ENCODE measurements at regions not wholly inside any gene's neighbourhood (a gene's known extent, or its start where the extent isn't known, plus 50 kb on each side); places are given as distances from the start of the nearest gene placed in this dataset.

- H4K20me1 ChIP-seq (replicated peaks; ENCODE audit: control insufficient read depth, extremely low read depth, insufficient read depth, low read length), result no peaks in the 10 kb centered on the region
- H3K9me3 ChIP-seq (replicated peaks; ENCODE audit: control insufficient read depth, insufficient read depth, low read length), result no peaks in the 10 kb centered on the region
- dilution Hi-C loops (cut with MboI; ENCODE audit: extremely low pct_ligation_motif_present, low sequenced_read_pairs), result no loop called here
- no peaks in the 10 kb centered on the region for H3K36me3 ChIP-seq (ENCODE audit: control insufficient read depth in 2 of 2, extremely low read depth in 1 of 2, insufficient read depth in 2 of 2, low read length in 2 of 2)
- no peak overlapping the region for H2AFZ ChIP-seq (ENCODE audit: low read depth, low read length)
- intact Hi-C loops (cut with micrococcal nuclease), result no loop called here
- FAIRE-seq (no peak), DNase-seq (ENCODE audit: low read depth, low spot score) (no peak)
- H3K9ac ChIP-seq (replicated peaks; ENCODE audit: extremely low read depth, insufficient read depth, low read length), result no peak overlapping the region
- no TSS peak for BruUV-seq (replicated peaks)
- H3K4me1 ChIP-seq (ENCODE audit: control insufficient read depth, extremely low read depth, insufficient read depth, low read length), result no peaks in the 10 kb centered on the region
- H3K4me3 ChIP-seq (replicated peaks in 1 of 3; ENCODE audit: insufficient read depth in 1 of 3, low read depth in 1 of 3, low read length in 3 of 3), result no peak overlapping the region
- ChIA-PET CTCF (no interaction called here), POLR2A (no interaction called here)
- H3K27me3 ChIP-seq (ENCODE audit: control insufficient read depth in 2 of 2, insufficient read depth in 2 of 2, low read length in 2 of 2), result no peaks in the 10 kb centered on the region
- H3K9me1 ChIP-seq (replicated peaks; ENCODE audit: control insufficient read depth, extremely low read depth, insufficient read depth, low read length), result no peaks in the 10 kb centered on the region
- no peak overlapping the region for H3K4me2 ChIP-seq (ENCODE audit: insufficient read depth, low read length)
- H3K79me2 ChIP-seq (ENCODE audit: control insufficient read depth, insufficient read depth, low read length), result no peaks in the 10 kb centered on the region
- H3K27ac ChIP-seq (ENCODE audit: insufficient read depth, low read depth, low read length), result no peak overlapping the region
- TF ChIP-seq JUN (IDR thresholded peaks at IDR 0.05; ENCODE audit: borderline replicate concordance, insufficient read depth, insufficient read length, low read depth) (no peak), GATA2 (IDR thresholded peaks at IDR 0.05; ENCODE audit: insufficient read depth, insufficient read length, low read depth, low read length) (no peak)
Measured at GRCh38 chr20:39554341-39554740, 592.2 kb downstream of the DHX35 start.

DNA sequence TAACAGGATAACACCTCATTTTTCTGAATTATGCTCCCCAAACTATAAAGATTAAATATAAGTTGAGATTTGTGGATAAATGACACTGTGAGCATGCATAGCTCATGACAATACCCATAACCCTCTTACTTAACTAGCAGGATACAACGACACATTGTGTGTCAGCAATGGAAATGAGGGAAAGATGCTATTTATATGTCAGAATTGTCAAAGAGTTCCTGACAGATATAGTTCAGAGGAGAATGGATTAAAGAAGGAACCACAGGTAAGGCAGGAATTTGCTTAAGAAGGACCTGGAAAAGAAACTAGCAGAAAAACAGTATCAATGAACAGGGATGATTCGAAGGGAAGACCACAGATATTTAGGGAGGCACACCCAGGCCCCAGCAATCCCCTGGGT is 591.0 kb downstream of the DHX35 start:
- no peak for DNase-seq (ENCODE audit: low read depth, low spot score)
- Histone ChIP-seq H3K27me3 (ENCODE audit: control insufficient read depth in 2 of 2, insufficient read depth in 2 of 2, low read length in 2 of 2) (no peaks in the 10 kb centered on the region), H2AFZ (ENCODE audit: low read depth, low read length) (no peak overlapping the region), H3K9me1 (replicated peaks; ENCODE audit: control insufficient read depth, extremely low read depth, insufficient read depth, low read length) (no peaks in the 10 kb centered on the region), H3K4me1 (ENCODE audit: control insufficient read depth, extremely low read depth, insufficient read depth, low read length) (no peaks in the 10 kb centered on the region), H3K27ac (ENCODE audit: insufficient read depth, low read depth, low read length) (no peak overlapping the region), H3K36me3 (ENCODE audit: control insufficient read depth in 2 of 2, extremely low read depth in 1 of 2, insufficient read depth in 2 of 2, low read length in 2 of 2) (no peaks in the 10 kb centered on the region), H3K9ac (replicated peaks; ENCODE audit: extremely low read depth, insufficient read depth, low read length) (no peak overlapping the region), H4K20me1 (replicated peaks; ENCODE audit: control insufficient read depth, extremely low read depth, insufficient read depth, low read length) (no peaks in the 10 kb centered on the region), H3K4me3 (replicated peaks in 1 of 3; ENCODE audit: insufficient read depth in 1 of 3, low read depth in 1 of 3, low read length in 3 of 3) (no peak overlapping the region), H3K79me2 (ENCODE audit: control insufficient read depth, insufficient read depth, low read length) (no peaks in the 10 kb centered on the region), H3K4me2 (ENCODE audit: insufficient read depth, low read length) (no peak overlapping the region), H3K9me3 (replicated peaks; ENCODE audit: control insufficient read depth, insufficient read depth, low read length) (no peaks in the 10 kb centered on the region)
- no peak for FAIRE-seq
- TF ChIP-seq MYC (IDR thresholded peaks at IDR 0.05; ENCODE audit: low read depth, low read length) (no peak), EZH2 (IDR thresholded peaks at IDR 0.05; ENCODE audit: borderline replicate concordance, low read depth, low read length, severe bottlenecking) (no peak), JUN (IDR thresholded peaks at IDR 0.05; ENCODE audit: borderline replicate concordance, insufficient read depth, insufficient read length, low read depth) (no peak), MAX (IDR thresholded peaks at IDR 0.05; ENCODE audit: insufficient read depth, insufficient read length) (no peak), FOS (IDR thresholded peaks at IDR 0.05; ENCODE audit: borderline replicate concordance, insufficient read depth, low read length) (no peak), GATA2 (IDR thresholded peaks at IDR 0.05; ENCODE audit: insufficient read depth, insufficient read length, low read depth, low read length) (no peak), POLR2A (IDR thresholded peaks at IDR 0.05; ENCODE audit: low read depth, low read length) (no peak)
- no TSS peak for BruUV-seq (replicated peaks)
- POLR2A ChIA-PET, result no interaction called here
- intact Hi-C loops (cut with micrococcal nuclease) (no loop called here), dilution Hi-C loops (cut with MboI; ENCODE audit: extremely low pct_ligation_motif_present, low sequenced_read_pairs) (no loop called here)
- CTCF ChIA-PET, result no interaction called here
